Ishikawa (cell line): ENCODE measurements at regions not wholly inside any gene's neighbourhood (a gene's known extent, or its start where the extent isn't known, plus 50 kb on each side); places are given as distances from the start of the nearest gene placed in this dataset.

ENCODE experiments used
- CEBPB ChIP-seq: IDR thresholded peaks from 2 replicates; pipeline ENCODE4 v1.6.1; 2012
- CREB1 ChIP-seq: IDR thresholded peaks from 2 replicates; pipeline ENCODE4 v1.6.1; 2012; ENCODE audit warnings: low read depth
- EGR1 ChIP-seq: IDR thresholded peaks from 2 replicates; pipeline ENCODE4 v1.6.1; 2012
- EP300 ChIP-seq: IDR thresholded peaks from 2 replicates; pipeline ENCODE4 v1.6.1; 2012; ENCODE audit warnings: borderline replicate concordance
- FOXM1 ChIP-seq: IDR thresholded peaks from 2 replicates; pipeline ENCODE4 v1.6.1; 2012; ENCODE audit warnings: low read depth, borderline replicate concordance
- NFIC ChIP-seq: IDR thresholded peaks from 2 replicates; pipeline ENCODE4 v1.6.1; 2012
- RAD21 ChIP-seq: IDR thresholded peaks from 2 replicates; pipeline ENCODE4 v1.6.1; 2012; ENCODE audit warnings: low read depth
- TAF1 ChIP-seq: IDR thresholded peaks from 2 replicates; pipeline ENCODE4 v1.6.1; 2012; ENCODE audit warnings: low read depth, mild to moderate bottlenecking
- TCF12 ChIP-seq: IDR thresholded peaks from 2 replicates; pipeline ENCODE4 v1.6.1; 2012; ENCODE audit warnings: low read depth
- TEAD4 ChIP-seq: IDR thresholded peaks from 2 replicates; pipeline ENCODE4 v1.6.1; 2012
- YY1 ChIP-seq: IDR thresholded peaks from 2 replicates; pipeline ENCODE4 v1.6.1; 2012; ENCODE audit warnings: low read depth
- ZBTB7A ChIP-seq: IDR thresholded peaks from 2 replicates; pipeline ENCODE4 v1.6.1; 2012; ENCODE audit warnings: low read depth
- TF ChIP-seq, protein P1 (sequence below): IDR thresholded peaks from 2 replicates; pipeline ENCODE4 v1.6.1; 2012; ENCODE audit warnings: low read depth, mild to moderate bottlenecking
- TF ChIP-seq, protein P2 (sequence below): IDR thresholded peaks from 2 replicates; pipeline ENCODE4 v1.6.1; 2012

DNA sequence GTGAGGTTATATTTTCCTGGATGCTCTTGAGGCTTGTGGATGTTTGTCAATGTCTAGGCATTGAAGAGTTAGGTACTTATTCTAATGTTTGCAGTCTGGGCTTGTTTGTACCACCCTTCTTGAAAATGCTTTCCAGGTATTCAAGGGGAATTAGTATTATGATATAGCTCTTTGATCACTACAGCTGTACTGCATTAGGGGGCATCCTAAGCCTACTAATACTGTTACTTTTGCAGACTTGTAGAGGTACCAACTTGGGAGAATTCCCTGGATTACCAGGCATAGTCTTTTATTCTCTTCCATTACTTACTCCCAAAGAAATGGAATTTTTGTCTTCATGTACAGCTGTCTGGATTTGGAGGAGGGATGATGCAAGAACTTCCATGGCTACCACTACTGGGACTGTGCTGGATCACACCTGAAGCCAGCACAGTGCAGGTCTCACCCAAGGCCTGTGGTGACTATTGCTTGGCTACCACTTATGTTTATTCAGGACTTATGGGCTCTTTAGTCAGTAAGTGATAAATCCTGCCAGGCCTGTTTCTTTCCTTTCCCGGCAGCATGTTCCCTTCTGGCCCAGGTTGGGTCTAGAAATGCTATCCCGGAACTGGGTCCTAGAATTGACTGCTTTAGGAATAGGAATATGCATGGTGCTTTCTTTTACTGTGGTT, 402.9 kb downstream of the IL20RB start:
- no peak for TF ChIP-seq CREB1
- no peak for TF ChIP-seq RAD21
- TF ChIP-seq YY1 = no peak
- TF ChIP-seq TAF1 = no peak
- TF ChIP-seq EP300 = no peak
- TF ChIP-seq, protein P1, sequence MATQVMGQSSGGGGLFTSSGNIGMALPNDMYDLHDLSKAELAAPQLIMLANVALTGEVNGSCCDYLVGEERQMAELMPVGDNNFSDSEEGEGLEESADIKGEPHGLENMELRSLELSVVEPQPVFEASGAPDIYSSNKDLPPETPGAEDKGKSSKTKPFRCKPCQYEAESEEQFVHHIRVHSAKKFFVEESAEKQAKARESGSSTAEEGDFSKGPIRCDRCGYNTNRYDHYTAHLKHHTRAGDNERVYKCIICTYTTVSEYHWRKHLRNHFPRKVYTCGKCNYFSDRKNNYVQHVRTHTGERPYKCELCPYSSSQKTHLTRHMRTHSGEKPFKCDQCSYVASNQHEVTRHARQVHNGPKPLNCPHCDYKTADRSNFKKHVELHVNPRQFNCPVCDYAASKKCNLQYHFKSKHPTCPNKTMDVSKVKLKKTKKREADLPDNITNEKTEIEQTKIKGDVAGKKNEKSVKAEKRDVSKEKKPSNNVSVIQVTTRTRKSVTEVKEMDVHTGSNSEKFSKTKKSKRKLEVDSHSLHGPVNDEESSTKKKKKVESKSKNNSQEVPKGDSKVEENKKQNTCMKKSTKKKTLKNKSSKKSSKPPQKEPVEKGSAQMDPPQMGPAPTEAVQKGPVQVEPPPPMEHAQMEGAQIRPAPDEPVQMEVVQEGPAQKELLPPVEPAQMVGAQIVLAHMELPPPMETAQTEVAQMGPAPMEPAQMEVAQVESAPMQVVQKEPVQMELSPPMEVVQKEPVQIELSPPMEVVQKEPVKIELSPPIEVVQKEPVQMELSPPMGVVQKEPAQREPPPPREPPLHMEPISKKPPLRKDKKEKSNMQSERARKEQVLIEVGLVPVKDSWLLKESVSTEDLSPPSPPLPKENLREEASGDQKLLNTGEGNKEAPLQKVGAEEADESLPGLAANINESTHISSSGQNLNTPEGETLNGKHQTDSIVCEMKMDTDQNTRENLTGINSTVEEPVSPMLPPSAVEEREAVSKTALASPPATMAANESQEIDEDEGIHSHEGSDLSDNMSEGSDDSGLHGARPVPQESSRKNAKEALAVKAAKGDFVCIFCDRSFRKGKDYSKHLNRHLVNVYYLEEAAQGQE = no peak
- TF ChIP-seq TEAD4 = no peak
- no peak for TF ChIP-seq EGR1
- TF ChIP-seq, protein P2, sequence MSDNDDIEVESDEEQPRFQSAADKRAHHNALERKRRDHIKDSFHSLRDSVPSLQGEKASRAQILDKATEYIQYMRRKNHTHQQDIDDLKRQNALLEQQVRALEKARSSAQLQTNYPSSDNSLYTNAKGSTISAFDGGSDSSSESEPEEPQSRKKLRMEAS = no peak
- no peak for TF ChIP-seq NFIC
- no peak for TF ChIP-seq FOXM1
- no peak for TF ChIP-seq TCF12
- TF ChIP-seq CEBPB = no peak
- TF ChIP-seq ZBTB7A = no peak
